Brain microvascular endothelial cell (primary cell): ENCODE measurements at regions not wholly inside any gene's neighbourhood (a gene's known extent, or its start where the extent isn't known, plus 50 kb on each side); places are given as distances from the start of the nearest gene placed in this dataset.
"Not testable (repeated sequence)": the region's sequence is repeated elsewhere in the genome, so short reads cannot be mapped to it uniquely, and the experiment has no call there.

Source experiments
- DNase-seq: peaks from one replicate; pipeline ENCODE4 v3.0.0-alpha.2; 2020
- H3K27ac ChIP-seq: fragments of 250-450 bp; sonication (Bioruptor Pico); 2 replicates; pipeline ENCODE4 v1.5.1; 2020; ENCODE audit warnings: mild to moderate bottlenecking, moderate library complexity
- H3K27me3 ChIP-seq: fragments of 250-450 bp; sonication (Bioruptor Pico); replicated peaks from 2 replicates; pipeline ENCODE4 v1.5.1; 2020; ENCODE audit warnings: mild to moderate bottlenecking
- H3K36me3 ChIP-seq: fragments of 250-450 bp; sonication (Bioruptor Pico); replicated peaks from 2 replicates; pipeline ENCODE4 v1.5.1; 2020; ENCODE audit warnings: mild to moderate bottlenecking
- H3K4me3 ChIP-seq: 2 replicates; pipeline ENCODE4 v1.5.1; 2011; ENCODE audit warnings: low read depth, mild to moderate bottlenecking, control low read depth, low read length, moderate library complexity
- in situ Hi-C: cut with HindIII; loops from 2 replicates; pipeline ENCODE4 v1.10.0; 2017; ENCODE audit warnings: low sequenced_read_pairs, low pct_ligation_motif_present
- TF ChIP-seq, protein P1 (sequence below): IDR thresholded peaks from 2 replicates; pipeline ENCODE4 v1.5.1; 2011; ENCODE audit warnings: low read depth, mild to moderate bottlenecking, moderate library complexity, low read length, control low read depth, inconsistent platforms; ENCODE audit errors: missing control alignments

- Histone ChIP-seq H3K27ac (no peak overlapping the region), H3K27me3 (no peaks in the 10 kb centered on the region), H3K36me3 (no peaks in the 10 kb centered on the region), H3K4me3 (no peak overlapping the region)
- no peak for DNase-seq
- TF ChIP-seq, protein P1, sequence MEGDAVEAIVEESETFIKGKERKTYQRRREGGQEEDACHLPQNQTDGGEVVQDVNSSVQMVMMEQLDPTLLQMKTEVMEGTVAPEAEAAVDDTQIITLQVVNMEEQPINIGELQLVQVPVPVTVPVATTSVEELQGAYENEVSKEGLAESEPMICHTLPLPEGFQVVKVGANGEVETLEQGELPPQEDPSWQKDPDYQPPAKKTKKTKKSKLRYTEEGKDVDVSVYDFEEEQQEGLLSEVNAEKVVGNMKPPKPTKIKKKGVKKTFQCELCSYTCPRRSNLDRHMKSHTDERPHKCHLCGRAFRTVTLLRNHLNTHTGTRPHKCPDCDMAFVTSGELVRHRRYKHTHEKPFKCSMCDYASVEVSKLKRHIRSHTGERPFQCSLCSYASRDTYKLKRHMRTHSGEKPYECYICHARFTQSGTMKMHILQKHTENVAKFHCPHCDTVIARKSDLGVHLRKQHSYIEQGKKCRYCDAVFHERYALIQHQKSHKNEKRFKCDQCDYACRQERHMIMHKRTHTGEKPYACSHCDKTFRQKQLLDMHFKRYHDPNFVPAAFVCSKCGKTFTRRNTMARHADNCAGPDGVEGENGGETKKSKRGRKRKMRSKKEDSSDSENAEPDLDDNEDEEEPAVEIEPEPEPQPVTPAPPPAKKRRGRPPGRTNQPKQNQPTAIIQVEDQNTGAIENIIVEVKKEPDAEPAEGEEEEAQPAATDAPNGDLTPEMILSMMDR, result no peak
- in situ Hi-C loops, result no loop called here
Observed at GRCh38 chr4:3605491-3605890, 73.3 kb upstream of the LRPAP1 start.

GRCh38 chr4:3602886-3603645 lies 70.8 kb upstream of the LRPAP1 start:
- H3K4me3 ChIP-seq, DNase-seq, H3K27me3 ChIP-seq, in situ Hi-C loops, H3K27ac ChIP-seq, H3K36me3 ChIP-seq: not testable (repeated sequence)

GRCh38 chr4:3601992-3602391 lies 69.8 kb upstream of the LRPAP1 start:
- H3K27me3 ChIP-seq, result no peaks in the 10 kb centered on the region
- H3K27ac ChIP-seq, result no peak overlapping the region
- H3K4me3 ChIP-seq, result no peak overlapping the region
- DNase-seq, result no peak
- H3K36me3 ChIP-seq, result no peaks in the 10 kb centered on the region
- TF ChIP-seq, protein P1, result no peak
- in situ Hi-C loops, result no loop called here

DNA sequence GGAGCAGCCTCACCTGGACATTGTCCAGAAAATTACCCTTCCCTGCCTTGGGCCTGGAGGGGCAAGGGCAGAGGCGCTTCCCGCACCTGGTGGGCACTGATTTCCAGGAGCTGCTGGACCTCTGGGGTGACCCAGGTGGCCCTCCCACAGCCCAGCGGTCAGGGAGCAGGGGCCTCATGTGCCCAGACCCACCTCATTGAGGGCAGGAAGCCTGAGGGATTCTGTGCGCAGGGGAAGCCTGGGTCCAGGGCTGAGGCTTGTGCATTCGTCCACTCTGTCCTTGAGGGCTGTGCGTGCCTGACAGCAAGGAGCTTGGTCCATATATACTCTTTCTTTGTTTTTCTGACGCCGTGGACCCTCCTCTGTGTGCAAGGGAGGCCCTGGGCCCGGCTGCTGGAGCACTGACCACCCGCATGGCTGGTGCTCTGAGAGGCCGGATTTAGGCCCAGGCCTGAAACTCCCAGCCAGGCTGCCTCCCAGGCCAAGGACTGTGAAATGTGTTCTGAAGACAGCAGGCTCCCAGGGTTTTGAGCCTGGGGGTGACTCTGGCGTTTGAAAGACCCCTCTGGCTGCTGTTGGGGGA lies 69.0 kb upstream of the LRPAP1 start:
- H3K36me3 ChIP-seq, H3K27ac ChIP-seq, H3K27me3 ChIP-seq, in situ Hi-C loops, H3K4me3 ChIP-seq, DNase-seq: not testable (repeated sequence)

DNA sequence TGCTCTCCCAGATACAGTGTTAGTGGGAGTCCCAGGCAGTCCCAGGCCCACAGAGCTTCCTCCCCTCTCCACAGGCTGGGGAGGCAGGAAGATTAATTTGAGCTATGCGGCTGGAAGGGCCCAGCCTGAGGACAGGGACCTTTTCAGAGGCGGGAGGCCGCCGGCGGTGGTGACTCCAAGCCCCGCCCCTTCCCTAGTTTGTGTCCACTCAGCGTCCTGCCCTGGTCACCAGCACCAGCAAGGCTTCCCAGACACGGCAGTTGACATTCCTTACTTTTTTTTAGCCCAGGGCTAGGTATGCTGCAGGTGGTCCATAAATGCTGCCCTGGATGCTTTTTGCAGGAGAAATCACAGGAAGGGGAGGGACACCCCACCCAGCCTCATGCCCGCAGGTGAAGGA lies 67.7 kb upstream of the LRPAP1 start:
- TF ChIP-seq, protein P1, result no peak
- Histone ChIP-seq H3K4me3 (no peak overlapping the region), H3K27me3 (no peaks in the 10 kb centered on the region), H3K27ac (no peak overlapping the region), H3K36me3 (no peaks in the 10 kb centered on the region)
- in situ Hi-C loops, result no loop called here
- no peak for DNase-seq

- in situ Hi-C loops, result no loop called here
- Histone ChIP-seq H3K4me3 (no peak overlapping the region), H3K27me3 (no peaks in the 10 kb centered on the region), H3K27ac (no peak overlapping the region), H3K36me3 (no peaks in the 10 kb centered on the region)
- DNase-seq, result no peak
- TF ChIP-seq, protein P1, result no peak
Observed at GRCh38 chr4:3598695-3599227, 66.5 kb upstream of the LRPAP1 start.

- H3K4me3 ChIP-seq, H3K27me3 ChIP-seq, H3K27ac ChIP-seq, in situ Hi-C loops, DNase-seq, H3K36me3 ChIP-seq: not testable (repeated sequence)
Observed at GRCh38 chr4:3597896-3598505, 65.8 kb upstream of the LRPAP1 start.

GRCh38 chr4:3596957-3597733 lies 64.9 kb upstream of the LRPAP1 start:
- in situ Hi-C loops, DNase-seq, H3K27me3 ChIP-seq, H3K4me3 ChIP-seq, H3K36me3 ChIP-seq, H3K27ac ChIP-seq: not testable (repeated sequence)

DNA sequence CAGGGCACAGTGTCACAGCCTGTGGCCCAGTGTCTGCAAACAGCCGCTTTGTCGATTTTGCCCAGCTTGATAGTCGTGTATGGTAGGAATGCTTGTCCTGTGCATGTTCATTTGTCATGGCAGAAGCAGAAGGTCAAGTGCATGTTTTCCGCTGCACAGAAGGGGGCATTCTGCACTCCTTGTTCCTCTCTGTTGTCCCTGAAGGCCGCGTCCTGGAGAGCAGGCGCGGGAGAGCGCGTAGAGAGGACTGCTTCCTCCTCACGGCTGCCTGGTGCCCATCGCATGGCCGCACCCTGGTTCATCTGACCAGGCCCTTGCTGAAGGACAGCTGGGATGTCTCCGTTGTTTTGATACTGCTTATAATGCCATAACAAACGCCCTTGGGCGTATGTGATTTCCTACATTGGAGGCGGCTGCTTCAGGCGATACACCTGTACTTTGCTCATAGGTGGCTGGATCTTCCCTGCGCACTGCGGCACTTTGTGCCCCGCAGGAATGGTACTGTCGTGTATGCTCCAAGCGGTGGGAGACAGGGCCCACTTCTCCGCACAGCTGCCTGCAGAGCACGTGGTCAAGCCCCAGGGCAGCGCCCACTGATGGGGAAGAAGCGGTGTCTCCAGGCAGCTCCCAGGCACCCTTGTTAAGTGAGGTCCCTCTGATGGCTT lies 63.5 kb upstream of the LRPAP1 start:
- H3K4me3 ChIP-seq, in situ Hi-C loops, DNase-seq, H3K27me3 ChIP-seq, H3K36me3 ChIP-seq, H3K27ac ChIP-seq: not testable (repeated sequence)
